ENCODE measurements at regions not wholly inside any gene's neighbourhood (a gene's known extent, or its start where the extent isn't known, plus 50 kb on each side); places are given as distances from the start of the nearest gene placed in this dataset.

DNA sequence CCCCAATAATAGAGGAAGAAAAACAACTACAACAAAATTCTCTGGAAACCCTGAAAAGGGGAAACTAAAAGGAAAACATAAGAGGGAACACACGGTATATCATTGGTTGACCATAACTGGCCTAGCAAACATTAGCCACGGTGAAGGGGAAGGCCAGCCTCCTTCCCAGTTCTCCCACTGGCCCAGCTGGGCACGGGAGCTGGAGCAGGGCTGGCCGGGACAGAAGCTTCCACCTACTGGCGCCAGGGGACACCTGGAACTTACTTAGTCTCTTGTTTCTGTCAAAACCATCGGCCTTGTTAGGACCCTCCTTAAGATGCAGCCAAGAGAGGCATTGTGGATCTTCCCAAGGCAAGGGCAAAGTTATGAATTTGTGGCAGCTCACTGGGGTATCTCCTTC lies 56.1 kb upstream of the DLGAP1 start:
- DNase-seq = no peak

DNA sequence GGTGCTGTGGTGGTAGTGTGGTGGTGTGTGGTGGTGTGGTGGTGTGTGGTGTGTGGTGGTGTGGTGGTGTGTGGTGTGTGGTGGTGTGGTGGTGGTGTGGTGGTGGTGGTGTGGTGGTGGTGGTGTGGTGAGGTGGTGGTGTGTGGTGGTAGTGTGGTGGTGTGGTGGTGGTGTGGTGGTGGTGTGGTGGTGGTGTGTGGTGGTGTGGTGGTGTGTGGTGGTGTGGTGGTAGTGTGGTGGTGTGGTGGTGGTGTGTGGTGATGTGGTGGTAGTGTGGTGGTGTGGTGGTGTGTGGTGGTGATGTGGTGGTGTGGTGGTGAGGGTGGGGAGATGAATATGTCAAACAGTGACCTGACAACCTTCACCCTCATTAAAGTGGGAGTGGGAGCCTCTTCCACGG lies 55.6 kb upstream of the DLGAP1 start:
- DNase-seq = no peak

DNA sequence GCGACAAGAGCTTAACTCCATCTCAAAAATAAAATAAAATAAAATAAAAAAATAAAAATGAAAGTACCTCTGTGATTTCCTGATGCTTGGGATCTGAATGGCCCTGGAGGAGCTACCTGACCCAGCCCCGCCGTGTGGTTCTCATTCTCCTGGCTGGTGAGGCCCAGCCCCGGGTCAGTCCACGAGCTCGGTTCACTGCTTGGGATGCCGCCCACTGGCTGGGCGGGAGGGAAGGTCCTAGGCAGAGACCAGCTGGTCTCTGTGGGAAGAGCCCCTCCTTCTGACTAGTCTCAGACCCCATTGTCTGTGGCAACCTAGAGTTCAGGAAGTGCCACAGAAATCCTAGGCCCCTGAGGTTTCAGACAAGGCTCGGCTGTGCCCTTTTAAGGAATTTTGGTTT lies 55.1 kb upstream of the DLGAP1 start:
- no peak for DNase-seq

Data from NCI-H1930 (cell line).